ENCODE measurements at regions not wholly inside any gene's neighbourhood (a gene's known extent, or its start where the extent isn't known, plus 50 kb on each side); places are given as distances from the start of the nearest gene placed in this dataset.

DNA sequence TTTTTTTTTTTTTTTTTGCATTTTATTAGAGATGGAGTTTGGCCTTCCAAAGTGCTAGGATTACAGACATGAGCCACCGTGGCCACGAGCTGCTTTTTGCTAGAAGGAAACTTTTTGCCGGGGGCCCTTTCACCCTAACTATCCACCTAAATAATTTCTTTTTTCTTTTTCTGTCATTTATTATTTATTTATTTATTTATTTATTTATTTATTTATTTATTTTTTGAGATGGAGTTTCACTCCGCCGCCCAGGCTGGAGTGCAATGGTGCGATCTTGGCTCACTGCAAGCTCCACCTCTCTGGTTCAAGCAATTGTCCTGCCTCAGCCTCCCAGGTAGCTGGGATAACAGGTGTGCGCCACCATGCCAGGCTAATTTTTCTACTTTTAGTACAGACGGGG, 303.9 kb downstream of the ASMT start:
- Mint-ChIP-seq H3K4me1 (peaks cover 20% of the 10 kb centered on the region), H3K9me3 (no peaks in the 10 kb centered on the region), H3K27me3 (ENCODE audit: low read depth) (no peaks in the 10 kb centered on the region; the same call in 1 of the 2 replicates), H3K36me3 (no peaks in the 10 kb centered on the region), H3K27ac (no peak overlapping the region), H3K4me3 (no peak overlapping the region)
- ATAC-seq (no peak), DNase-seq (ENCODE audit: low spot score) (no peak)
- POLR2A ChIA-PET = no interaction called here
- TF ChIP-seq, protein P1, sequence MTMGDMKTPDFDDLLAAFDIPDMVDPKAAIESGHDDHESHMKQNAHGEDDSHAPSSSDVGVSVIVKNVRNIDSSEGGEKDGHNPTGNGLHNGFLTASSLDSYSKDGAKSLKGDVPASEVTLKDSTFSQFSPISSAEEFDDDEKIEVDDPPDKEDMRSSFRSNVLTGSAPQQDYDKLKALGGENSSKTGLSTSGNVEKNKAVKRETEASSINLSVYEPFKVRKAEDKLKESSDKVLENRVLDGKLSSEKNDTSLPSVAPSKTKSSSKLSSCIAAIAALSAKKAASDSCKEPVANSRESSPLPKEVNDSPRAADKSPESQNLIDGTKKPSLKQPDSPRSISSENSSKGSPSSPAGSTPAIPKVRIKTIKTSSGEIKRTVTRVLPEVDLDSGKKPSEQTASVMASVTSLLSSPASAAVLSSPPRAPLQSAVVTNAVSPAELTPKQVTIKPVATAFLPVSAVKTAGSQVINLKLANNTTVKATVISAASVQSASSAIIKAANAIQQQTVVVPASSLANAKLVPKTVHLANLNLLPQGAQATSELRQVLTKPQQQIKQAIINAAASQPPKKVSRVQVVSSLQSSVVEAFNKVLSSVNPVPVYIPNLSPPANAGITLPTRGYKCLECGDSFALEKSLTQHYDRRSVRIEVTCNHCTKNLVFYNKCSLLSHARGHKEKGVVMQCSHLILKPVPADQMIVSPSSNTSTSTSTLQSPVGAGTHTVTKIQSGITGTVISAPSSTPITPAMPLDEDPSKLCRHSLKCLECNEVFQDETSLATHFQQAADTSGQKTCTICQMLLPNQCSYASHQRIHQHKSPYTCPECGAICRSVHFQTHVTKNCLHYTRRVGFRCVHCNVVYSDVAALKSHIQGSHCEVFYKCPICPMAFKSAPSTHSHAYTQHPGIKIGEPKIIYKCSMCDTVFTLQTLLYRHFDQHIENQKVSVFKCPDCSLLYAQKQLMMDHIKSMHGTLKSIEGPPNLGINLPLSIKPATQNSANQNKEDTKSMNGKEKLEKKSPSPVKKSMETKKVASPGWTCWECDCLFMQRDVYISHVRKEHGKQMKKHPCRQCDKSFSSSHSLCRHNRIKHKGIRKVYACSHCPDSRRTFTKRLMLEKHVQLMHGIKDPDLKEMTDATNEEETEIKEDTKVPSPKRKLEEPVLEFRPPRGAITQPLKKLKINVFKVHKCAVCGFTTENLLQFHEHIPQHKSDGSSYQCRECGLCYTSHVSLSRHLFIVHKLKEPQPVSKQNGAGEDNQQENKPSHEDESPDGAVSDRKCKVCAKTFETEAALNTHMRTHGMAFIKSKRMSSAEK (CRISPR knock-in tag; IDR thresholded peaks at IDR 0.05; ENCODE audit: borderline replicate concordance) = no peak
- TF ChIP-seq FOXP1 (CRISPR knock-in tag; IDR thresholded peaks at IDR 0.05; ENCODE audit: borderline replicate concordance) = no peak
- CTCF ChIA-PET = no interaction called here

DNA sequence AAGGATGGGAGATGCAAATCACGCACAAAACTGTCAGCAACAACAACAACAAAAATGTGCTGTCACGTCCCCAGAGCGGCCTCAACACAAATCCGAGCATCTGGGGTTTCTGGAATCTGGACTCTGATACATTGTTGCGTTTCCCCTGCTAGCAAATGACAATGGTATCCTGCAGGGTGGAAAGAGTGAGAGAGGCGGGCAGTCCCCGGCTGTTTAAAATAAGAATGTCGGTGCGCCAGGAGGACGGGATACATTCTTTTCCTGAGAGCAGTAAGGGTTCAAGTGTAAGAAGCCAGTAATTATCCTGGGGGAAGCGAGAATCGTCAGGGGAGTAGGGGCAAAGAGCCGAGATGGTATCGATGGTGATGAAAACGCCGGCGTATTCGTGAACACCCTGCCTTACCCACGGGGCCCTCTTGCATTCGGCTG, 310.2 kb downstream of the ASMT start:
- peak overlapping the region; percentile 52 for H3K4me3 Mint-ChIP-seq
- H3K4me1 Mint-ChIP-seq = peaks cover 48% of the 10 kb centered on the region
- H3K27me3 Mint-ChIP-seq (ENCODE audit: low read depth) = no peaks in the 10 kb centered on the region; the same call in 1 of the 2 replicates
- no peaks in the 10 kb centered on the region for H3K9me3 Mint-ChIP-seq
- ChIA-PET CTCF (no interaction called here), POLR2A (no interaction called here)
- H3K36me3 Mint-ChIP-seq = no peaks in the 10 kb centered on the region
- DNase-seq (ENCODE audit: low spot score) (peak; percentile 75), ATAC-seq (peak; percentile 91)
- H3K27ac Mint-ChIP-seq = peak overlapping the region; percentile 100
- TF ChIP-seq, protein P2, sequence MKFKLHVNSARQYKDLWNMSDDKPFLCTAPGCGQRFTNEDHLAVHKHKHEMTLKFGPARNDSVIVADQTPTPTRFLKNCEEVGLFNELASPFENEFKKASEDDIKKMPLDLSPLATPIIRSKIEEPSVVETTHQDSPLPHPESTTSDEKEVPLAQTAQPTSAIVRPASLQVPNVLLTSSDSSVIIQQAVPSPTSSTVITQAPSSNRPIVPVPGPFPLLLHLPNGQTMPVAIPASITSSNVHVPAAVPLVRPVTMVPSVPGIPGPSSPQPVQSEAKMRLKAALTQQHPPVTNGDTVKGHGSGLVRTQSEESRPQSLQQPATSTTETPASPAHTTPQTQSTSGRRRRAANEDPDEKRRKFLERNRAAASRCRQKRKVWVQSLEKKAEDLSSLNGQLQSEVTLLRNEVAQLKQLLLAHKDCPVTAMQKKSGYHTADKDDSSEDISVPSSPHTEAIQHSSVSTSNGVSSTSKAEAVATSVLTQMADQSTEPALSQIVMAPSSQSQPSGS (CRISPR knock-in tag; IDR thresholded peaks at IDR 0.05; ENCODE audit: borderline replicate concordance, low read depth) = no peak
- TF ChIP-seq, protein P3, sequence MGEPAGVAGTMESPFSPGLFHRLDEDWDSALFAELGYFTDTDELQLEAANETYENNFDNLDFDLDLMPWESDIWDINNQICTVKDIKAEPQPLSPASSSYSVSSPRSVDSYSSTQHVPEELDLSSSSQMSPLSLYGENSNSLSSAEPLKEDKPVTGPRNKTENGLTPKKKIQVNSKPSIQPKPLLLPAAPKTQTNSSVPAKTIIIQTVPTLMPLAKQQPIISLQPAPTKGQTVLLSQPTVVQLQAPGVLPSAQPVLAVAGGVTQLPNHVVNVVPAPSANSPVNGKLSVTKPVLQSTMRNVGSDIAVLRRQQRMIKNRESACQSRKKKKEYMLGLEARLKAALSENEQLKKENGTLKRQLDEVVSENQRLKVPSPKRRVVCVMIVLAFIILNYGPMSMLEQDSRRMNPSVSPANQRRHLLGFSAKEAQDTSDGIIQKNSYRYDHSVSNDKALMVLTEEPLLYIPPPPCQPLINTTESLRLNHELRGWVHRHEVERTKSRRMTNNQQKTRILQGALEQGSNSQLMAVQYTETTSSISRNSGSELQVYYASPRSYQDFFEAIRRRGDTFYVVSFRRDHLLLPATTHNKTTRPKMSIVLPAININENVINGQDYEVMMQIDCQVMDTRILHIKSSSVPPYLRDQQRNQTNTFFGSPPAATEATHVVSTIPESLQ (CRISPR knock-in tag; IDR thresholded peaks at IDR 0.05) = no peak
- no peak for TF ChIP-seq NFATC4 (CRISPR knock-in tag; IDR thresholded peaks at IDR 0.05)
- no peak for TF ChIP-seq ZNF219 (CRISPR knock-in tag; IDR thresholded peaks at IDR 0.05; ENCODE audit: borderline replicate concordance)
- TF ChIP-seq OVOL2 (CRISPR knock-in tag; IDR thresholded peaks at IDR 0.05; ENCODE audit: borderline replicate concordance) = no peak
- TF ChIP-seq, protein P4, sequence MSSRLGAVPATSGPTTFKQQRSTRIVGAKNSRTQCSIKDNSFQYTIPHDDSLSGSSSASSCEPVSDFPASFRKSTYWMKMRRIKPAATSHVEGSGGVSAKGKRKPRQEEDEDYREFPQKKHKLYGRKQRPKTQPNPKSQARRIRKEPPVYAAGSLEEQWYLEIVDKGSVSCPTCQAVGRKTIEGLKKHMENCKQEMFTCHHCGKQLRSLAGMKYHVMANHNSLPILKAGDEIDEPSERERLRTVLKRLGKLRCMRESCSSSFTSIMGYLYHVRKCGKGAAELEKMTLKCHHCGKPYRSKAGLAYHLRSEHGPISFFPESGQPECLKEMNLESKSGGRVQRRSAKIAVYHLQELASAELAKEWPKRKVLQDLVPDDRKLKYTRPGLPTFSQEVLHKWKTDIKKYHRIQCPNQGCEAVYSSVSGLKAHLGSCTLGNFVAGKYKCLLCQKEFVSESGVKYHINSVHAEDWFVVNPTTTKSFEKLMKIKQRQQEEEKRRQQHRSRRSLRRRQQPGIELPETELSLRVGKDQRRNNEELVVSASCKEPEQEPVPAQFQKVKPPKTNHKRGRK (CRISPR knock-in tag; IDR thresholded peaks at IDR 0.05; ENCODE audit: borderline replicate concordance) = no peak
- TF ChIP-seq, protein P5, sequence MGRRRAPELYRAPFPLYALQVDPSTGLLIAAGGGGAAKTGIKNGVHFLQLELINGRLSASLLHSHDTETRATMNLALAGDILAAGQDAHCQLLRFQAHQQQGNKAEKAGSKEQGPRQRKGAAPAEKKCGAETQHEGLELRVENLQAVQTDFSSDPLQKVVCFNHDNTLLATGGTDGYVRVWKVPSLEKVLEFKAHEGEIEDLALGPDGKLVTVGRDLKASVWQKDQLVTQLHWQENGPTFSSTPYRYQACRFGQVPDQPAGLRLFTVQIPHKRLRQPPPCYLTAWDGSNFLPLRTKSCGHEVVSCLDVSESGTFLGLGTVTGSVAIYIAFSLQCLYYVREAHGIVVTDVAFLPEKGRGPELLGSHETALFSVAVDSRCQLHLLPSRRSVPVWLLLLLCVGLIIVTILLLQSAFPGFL (CRISPR knock-in tag; IDR thresholded peaks at IDR 0.05; ENCODE audit: borderline replicate concordance) = no peak
- TF ChIP-seq IRF2 (CRISPR knock-in tag; IDR thresholded peaks at IDR 0.05; ENCODE audit: borderline replicate concordance, low read depth) = no peak
- no peak for TF ChIP-seq HMGA2 (CRISPR knock-in tag; IDR thresholded peaks at IDR 0.05)
- no peak for TF ChIP-seq NR2C2 (CRISPR knock-in tag; IDR thresholded peaks at IDR 0.05)
- TF ChIP-seq PRRX2 (CRISPR knock-in tag; IDR thresholded peaks at IDR 0.05) = no peak
- TF ChIP-seq KAT7 (CRISPR knock-in tag; IDR thresholded peaks at IDR 0.05; ENCODE audit: borderline replicate concordance) = no peak
- TF ChIP-seq, protein P6, sequence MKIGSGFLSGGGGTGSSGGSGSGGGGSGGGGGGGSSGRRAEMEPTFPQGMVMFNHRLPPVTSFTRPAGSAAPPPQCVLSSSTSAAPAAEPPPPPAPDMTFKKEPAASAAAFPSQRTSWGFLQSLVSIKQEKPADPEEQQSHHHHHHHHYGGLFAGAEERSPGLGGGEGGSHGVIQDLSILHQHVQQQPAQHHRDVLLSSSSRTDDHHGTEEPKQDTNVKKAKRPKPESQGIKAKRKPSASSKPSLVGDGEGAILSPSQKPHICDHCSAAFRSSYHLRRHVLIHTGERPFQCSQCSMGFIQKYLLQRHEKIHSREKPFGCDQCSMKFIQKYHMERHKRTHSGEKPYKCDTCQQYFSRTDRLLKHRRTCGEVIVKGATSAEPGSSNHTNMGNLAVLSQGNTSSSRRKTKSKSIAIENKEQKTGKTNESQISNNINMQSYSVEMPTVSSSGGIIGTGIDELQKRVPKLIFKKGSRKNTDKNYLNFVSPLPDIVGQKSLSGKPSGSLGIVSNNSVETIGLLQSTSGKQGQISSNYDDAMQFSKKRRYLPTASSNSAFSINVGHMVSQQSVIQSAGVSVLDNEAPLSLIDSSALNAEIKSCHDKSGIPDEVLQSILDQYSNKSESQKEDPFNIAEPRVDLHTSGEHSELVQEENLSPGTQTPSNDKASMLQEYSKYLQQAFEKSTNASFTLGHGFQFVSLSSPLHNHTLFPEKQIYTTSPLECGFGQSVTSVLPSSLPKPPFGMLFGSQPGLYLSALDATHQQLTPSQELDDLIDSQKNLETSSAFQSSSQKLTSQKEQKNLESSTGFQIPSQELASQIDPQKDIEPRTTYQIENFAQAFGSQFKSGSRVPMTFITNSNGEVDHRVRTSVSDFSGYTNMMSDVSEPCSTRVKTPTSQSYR (CRISPR knock-in tag; IDR thresholded peaks at IDR 0.05) = no peak
- TF ChIP-seq SMAD4 (CRISPR knock-in tag; IDR thresholded peaks at IDR 0.05) = no peak
- TF ChIP-seq, protein P7, sequence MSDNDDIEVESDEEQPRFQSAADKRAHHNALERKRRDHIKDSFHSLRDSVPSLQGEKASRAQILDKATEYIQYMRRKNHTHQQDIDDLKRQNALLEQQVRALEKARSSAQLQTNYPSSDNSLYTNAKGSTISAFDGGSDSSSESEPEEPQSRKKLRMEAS (CRISPR knock-in tag; IDR thresholded peaks at IDR 0.05) = 0 out of 2 replicates have a peak, but pooled peaks have one; percentile 23
- 0 out of 2 replicates have a peak, but pooled peaks have one; percentile 31 for TF ChIP-seq ZNF232 (CRISPR knock-in tag; IDR thresholded peaks at IDR 0.05)
- TF ChIP-seq GTF2I (CRISPR knock-in tag; conservative IDR thresholded peaks at IDR 0.05) = no peak
